ENCODE measurements at regions not wholly inside any gene's neighbourhood (a gene's known extent, or its start where the extent isn't known, plus 50 kb on each side); places are given as distances from the start of the nearest gene placed in this dataset.

DNA sequence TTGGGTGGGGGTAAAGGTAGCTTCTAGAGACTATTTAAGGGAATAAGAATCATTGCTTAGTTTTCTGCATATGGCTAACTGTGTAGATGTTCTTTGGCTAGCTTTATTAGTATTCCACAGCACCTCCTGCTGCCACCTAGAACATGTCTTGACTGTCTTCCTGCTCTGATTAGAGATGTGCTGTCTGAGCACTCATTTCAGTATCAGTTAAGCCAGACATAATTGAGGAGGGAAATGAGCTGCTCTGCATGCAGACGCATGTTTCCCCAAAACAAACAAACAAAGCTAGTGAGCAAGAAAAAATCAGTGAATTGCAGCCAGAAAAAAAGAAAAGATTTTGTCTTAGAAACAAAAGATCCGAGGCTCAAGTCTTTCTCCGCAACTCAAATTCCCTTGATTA is 402.2 kb downstream of the AASDHPPT start:
- DNase-seq (ENCODE audit: extremely low spot score in 2 of 2): no peak
- TF ChIP-seq POLR2AphosphoS5 (IDR thresholded peaks at IDR 0.05; ENCODE audit: insufficient read depth in 1 of 2, low read depth in 1 of 2) (no peak), POLR2A (IDR thresholded peaks at IDR 0.05) (no peak)
- TF ChIP-seq, protein P1, sequence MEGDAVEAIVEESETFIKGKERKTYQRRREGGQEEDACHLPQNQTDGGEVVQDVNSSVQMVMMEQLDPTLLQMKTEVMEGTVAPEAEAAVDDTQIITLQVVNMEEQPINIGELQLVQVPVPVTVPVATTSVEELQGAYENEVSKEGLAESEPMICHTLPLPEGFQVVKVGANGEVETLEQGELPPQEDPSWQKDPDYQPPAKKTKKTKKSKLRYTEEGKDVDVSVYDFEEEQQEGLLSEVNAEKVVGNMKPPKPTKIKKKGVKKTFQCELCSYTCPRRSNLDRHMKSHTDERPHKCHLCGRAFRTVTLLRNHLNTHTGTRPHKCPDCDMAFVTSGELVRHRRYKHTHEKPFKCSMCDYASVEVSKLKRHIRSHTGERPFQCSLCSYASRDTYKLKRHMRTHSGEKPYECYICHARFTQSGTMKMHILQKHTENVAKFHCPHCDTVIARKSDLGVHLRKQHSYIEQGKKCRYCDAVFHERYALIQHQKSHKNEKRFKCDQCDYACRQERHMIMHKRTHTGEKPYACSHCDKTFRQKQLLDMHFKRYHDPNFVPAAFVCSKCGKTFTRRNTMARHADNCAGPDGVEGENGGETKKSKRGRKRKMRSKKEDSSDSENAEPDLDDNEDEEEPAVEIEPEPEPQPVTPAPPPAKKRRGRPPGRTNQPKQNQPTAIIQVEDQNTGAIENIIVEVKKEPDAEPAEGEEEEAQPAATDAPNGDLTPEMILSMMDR (IDR thresholded peaks at IDR 0.05): no peak
- H3K36me3 ChIP-seq: no peaks in the 10 kb centered on the region
- H3K9me3 ChIP-seq: no peaks in the 10 kb centered on the region
- H3K4me1 ChIP-seq: no peaks in the 10 kb centered on the region
- H3K4me3 ChIP-seq: no peak overlapping the region
- intact Hi-C loops (cut with DNase I): no loop called here
- H3K27ac ChIP-seq: no peak overlapping the region
- H3K27me3 ChIP-seq: no peaks in the 10 kb centered on the region

DNA sequence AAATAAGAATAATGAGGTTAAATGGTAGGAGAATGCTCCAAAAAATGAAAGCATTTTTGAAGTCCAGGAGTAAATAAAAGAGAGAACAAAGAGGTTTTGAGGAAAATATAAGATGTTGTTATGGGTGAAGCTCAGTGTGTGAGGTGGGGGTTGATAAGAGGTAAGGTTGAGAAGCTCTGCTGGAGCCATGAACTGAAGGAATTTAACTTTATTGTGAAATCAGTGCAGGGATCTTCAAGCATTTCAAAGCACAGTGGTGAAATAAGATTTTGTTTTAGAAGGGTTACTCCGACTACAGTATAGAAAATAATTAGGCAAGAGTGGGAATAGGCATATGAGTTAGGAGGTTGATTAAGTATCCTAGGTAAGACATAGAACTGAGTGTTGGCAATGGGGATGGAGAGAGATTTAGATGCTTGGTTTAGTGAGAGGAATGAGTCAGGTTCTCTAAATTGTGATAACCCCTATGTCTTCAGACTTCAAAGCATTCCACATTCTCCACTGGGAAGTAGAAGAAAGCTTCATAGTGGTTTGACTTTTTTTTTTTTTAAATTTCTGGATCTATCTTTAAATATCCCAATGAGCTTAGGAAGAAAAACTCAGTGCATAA is 403.2 kb downstream of the AASDHPPT start:
- TF ChIP-seq POLR2AphosphoS5 (IDR thresholded peaks at IDR 0.05; ENCODE audit: insufficient read depth in 1 of 2, low read depth in 1 of 2) (no peak), POLR2A (IDR thresholded peaks at IDR 0.05) (no peak)
- TF ChIP-seq, protein P1 (IDR thresholded peaks at IDR 0.05): no peak
- no peak for DNase-seq (ENCODE audit: extremely low spot score in 2 of 2)
- Histone ChIP-seq H3K27me3 (no peaks in the 10 kb centered on the region), H3K4me1 (no peaks in the 10 kb centered on the region), H3K27ac (no peak overlapping the region), H3K36me3 (no peaks in the 10 kb centered on the region), H3K9me3 (no peaks in the 10 kb centered on the region), H3K4me3 (no peak overlapping the region)
- intact Hi-C loops (cut with DNase I): no loop called here

DNA sequence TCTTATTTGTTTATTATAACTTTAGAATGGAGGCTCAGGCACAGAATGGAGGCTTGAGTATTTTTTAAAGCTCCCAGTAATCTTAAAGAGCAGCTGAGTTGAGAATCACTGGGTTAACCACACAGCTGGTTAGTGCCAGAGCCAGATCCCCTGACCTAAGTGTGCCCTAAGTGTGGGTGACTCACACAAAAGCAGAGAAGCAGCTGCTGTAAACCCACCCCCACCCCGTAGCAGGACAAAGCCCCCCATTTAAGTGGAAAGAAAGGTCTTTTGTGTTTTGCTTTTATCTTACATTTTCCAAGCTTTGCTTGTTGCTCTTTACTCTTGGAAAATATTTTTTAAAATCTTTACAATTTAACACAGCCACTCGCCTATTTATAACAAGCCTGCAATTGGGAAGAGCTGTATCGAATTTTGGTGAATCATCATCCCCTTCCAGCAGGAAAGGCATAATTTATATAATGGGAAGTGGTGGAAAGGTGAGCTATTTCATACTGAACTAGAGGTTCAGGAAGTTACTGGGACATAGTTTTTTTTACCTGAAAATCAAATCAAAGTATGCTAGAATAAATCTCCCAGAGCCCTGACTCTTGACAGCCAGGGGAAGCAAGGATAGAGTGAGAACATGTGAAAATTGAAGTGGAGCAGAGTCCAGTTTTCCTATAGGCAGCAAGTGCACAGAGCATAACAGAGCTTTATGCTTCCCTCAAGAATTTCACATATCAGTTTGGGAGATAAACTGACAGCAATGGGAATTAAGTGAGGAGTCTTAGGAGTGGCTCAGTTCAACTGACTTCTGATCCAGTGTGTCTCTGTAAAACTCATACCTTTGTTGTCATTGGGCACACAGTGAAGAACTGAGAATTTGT is 405.7 kb downstream of the AASDHPPT start:
- intact Hi-C loops (cut with DNase I): no loop called here
- no peak for TF ChIP-seq POLR2A (IDR thresholded peaks at IDR 0.05)
- TF ChIP-seq POLR2AphosphoS5 (IDR thresholded peaks at IDR 0.05; ENCODE audit: insufficient read depth in 1 of 2, low read depth in 1 of 2): no peak
- TF ChIP-seq, protein P1 (IDR thresholded peaks at IDR 0.05): no peak
- Histone ChIP-seq H3K9me3 (no peaks in the 10 kb centered on the region), H3K36me3 (no peaks in the 10 kb centered on the region), H3K4me1 (no peaks in the 10 kb centered on the region), H3K27me3 (no peaks in the 10 kb centered on the region), H3K4me3 (no peak overlapping the region), H3K27ac (no peak overlapping the region)
- DNase-seq (ENCODE audit: extremely low spot score in 2 of 2): no peak

DNA sequence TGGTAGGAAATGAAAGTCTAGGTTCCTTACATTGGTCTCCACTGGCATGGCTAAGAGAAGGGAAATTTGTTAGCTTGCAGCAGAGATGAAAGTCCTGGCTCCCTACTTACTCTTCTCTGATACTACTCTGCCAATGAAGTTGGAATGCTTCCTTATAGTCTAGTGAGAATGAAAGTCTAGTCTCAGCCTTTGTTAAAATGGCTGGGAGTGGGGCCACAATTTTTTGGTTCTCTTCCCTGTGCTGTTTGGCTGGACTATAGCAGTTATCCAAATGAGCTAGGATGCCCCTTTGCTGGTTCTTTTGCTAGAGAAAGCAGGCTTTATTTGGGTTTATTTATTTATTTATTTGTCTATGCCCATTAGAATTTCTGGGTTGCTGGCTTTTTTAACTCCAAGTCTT is 414.3 kb downstream of the AASDHPPT start:
- Histone ChIP-seq H3K27ac (no peak overlapping the region), H3K4me3 (no peak overlapping the region), H3K9me3 (no peaks in the 10 kb centered on the region), H3K27me3 (no peaks in the 10 kb centered on the region), H3K4me1 (no peaks in the 10 kb centered on the region), H3K36me3 (no peaks in the 10 kb centered on the region)
- intact Hi-C loops (cut with DNase I): no loop called here
- DNase-seq (ENCODE audit: extremely low spot score in 2 of 2): no peak
- TF ChIP-seq, protein P1 (IDR thresholded peaks at IDR 0.05): no peak
- TF ChIP-seq POLR2AphosphoS5 (IDR thresholded peaks at IDR 0.05; ENCODE audit: insufficient read depth in 1 of 2, low read depth in 1 of 2) (no peak), POLR2A (IDR thresholded peaks at IDR 0.05) (no peak)

DNA sequence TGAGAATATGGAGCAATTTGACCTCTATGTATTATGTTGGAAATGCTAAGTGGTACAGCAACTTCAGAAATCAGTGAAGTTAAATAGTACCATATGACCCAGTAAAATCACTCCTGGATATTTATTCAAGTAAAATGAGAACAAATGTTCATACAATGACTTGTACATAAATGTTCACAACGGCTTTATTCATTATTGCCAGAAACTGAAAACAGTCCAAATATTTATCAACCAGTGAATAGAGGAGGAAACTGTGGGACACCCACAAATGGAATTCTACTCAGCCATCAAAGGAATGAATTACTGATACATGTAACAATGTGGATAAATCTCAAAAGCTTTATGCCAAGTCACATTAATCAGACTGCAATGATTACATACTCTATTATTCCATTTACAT is 416.3 kb downstream of the AASDHPPT start:
- Histone ChIP-seq H3K4me1 (no peaks in the 10 kb centered on the region), H3K9me3 (no peaks in the 10 kb centered on the region), H3K27ac (no peak overlapping the region), H3K27me3 (no peaks in the 10 kb centered on the region), H3K4me3 (no peak overlapping the region), H3K36me3 (no peaks in the 10 kb centered on the region)
- TF ChIP-seq POLR2AphosphoS5 (IDR thresholded peaks at IDR 0.05; ENCODE audit: insufficient read depth in 1 of 2, low read depth in 1 of 2) (no peak), POLR2A (IDR thresholded peaks at IDR 0.05) (no peak)
- TF ChIP-seq, protein P1 (IDR thresholded peaks at IDR 0.05): no peak
- intact Hi-C loops (cut with DNase I): no loop called here
- DNase-seq (ENCODE audit: extremely low spot score in 2 of 2): no peak

All from vagina (tissue), 2 donors.